ENCODE measurements at regions not wholly inside any gene's neighbourhood (a gene's known extent, or its start where the extent isn't known, plus 50 kb on each side); places are given as distances from the start of the nearest gene placed in this dataset.

DNA sequence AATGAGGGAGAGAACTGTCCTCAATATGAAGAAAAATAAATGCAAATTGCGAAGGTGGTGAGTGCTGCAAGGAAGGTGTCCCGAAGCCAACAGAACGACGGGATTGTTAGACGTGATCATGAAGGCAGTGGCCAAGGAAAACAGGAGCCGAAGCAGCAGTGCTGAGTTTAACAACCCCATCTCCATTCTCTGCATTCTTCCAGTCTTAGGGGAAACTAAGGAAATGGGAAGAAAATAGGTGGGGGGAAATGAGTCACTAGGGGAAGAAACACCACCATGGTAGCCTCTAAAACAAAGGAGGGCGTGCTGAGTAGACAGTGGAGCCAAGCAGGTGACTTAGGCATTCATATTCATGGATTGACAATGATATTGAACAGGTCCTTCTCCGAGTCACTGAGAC lies 192.2 kb upstream of the AKR1E2 start:
- H3K27me3 ChIP-seq = no peaks in the 10 kb centered on the region
- H3K36me3 ChIP-seq = no peaks in the 10 kb centered on the region
- H3K27ac ChIP-seq = no peak overlapping the region
- no peaks in the 10 kb centered on the region for H3K4me1 ChIP-seq
- 84 to 96% methylated on average over 8 of the region's 8 CpGs for WGBS, 2 donors
- H3K9me3 ChIP-seq = no peaks in the 10 kb centered on the region
- DNase-seq = no peak
- no peak overlapping the region for H3K4me3 ChIP-seq
- intact Hi-C loops (cut with DNase I) = no loop called here
- no peak for TF ChIP-seq POLR2AphosphoS5 (IDR thresholded peaks at IDR 0.05)
- TF ChIP-seq POLR2A (IDR thresholded peaks at IDR 0.05) = no peak
- TF ChIP-seq EP300 (IDR thresholded peaks at IDR 0.05) = no peak
- TF ChIP-seq, protein P1, sequence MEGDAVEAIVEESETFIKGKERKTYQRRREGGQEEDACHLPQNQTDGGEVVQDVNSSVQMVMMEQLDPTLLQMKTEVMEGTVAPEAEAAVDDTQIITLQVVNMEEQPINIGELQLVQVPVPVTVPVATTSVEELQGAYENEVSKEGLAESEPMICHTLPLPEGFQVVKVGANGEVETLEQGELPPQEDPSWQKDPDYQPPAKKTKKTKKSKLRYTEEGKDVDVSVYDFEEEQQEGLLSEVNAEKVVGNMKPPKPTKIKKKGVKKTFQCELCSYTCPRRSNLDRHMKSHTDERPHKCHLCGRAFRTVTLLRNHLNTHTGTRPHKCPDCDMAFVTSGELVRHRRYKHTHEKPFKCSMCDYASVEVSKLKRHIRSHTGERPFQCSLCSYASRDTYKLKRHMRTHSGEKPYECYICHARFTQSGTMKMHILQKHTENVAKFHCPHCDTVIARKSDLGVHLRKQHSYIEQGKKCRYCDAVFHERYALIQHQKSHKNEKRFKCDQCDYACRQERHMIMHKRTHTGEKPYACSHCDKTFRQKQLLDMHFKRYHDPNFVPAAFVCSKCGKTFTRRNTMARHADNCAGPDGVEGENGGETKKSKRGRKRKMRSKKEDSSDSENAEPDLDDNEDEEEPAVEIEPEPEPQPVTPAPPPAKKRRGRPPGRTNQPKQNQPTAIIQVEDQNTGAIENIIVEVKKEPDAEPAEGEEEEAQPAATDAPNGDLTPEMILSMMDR (IDR thresholded peaks at IDR 0.05) = no peak

DNA sequence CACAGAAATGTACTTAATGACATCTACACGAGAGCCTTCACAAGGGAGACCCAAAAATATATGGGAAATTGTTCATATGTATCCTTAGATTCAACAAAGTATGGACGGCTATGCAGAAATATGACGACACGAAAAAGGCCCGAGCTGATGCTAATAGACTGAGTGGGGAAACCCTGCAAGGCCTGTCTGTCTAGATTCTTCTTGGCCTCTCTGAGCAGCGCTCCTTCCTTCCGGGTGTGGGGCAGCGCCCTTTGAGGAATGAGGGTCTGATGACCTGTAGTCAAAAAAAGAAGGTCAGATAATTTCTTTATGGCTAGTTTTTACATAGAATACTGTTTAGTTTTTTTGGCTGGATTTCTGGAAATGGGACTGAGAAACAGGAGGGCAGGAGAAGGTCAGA lies 192.8 kb upstream of the AKR1E2 start:
- Histone ChIP-seq H3K27ac (no peak overlapping the region), H3K4me1 (no peaks in the 10 kb centered on the region), H3K4me3 (no peak overlapping the region), H3K36me3 (no peaks in the 10 kb centered on the region), H3K27me3 (no peaks in the 10 kb centered on the region), H3K9me3 (no peaks in the 10 kb centered on the region)
- no peak for DNase-seq
- TF ChIP-seq POLR2AphosphoS5 (IDR thresholded peaks at IDR 0.05) (no peak), EP300 (IDR thresholded peaks at IDR 0.05) (no peak), POLR2A (IDR thresholded peaks at IDR 0.05) (no peak)
- TF ChIP-seq, protein P1 (IDR thresholded peaks at IDR 0.05) = no peak
- 92 to 94% methylated on average over 8 of the region's 8 CpGs for WGBS, 2 donors
- intact Hi-C loops (cut with DNase I) = no loop called here

DNA sequence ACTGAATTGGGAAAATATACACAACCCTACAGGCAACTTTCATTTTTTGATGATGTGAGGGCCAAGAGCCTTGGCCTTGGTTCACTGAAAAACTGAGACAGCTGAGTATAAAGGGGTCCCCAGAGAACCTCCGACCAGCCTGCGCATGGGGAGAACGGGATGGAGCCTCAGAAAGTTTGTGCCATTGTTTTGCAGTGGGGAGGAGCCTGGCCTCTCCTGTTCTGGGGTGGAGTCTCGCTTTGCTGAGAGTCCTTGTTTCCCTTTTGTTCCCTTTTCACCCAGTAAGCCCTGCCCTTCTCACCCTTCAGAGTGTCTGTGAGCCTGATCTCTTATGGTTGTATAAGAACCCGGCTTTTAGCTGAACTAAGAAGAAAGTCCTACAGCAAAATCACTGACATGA lies 193.2 kb upstream of the AKR1E2 start:
- no peaks in the 10 kb centered on the region for H3K27me3 ChIP-seq
- no peak overlapping the region for H3K27ac ChIP-seq
- DNase-seq = no peak
- no peaks in the 10 kb centered on the region for H3K9me3 ChIP-seq
- H3K36me3 ChIP-seq = no peaks in the 10 kb centered on the region
- no peak overlapping the region for H3K4me3 ChIP-seq
- TF ChIP-seq EP300 (IDR thresholded peaks at IDR 0.05) = no peak
- TF ChIP-seq, protein P1 (IDR thresholded peaks at IDR 0.05) = no peak
- no peaks in the 10 kb centered on the region for H3K4me1 ChIP-seq
- intact Hi-C loops (cut with DNase I) = no loop called here
- 82 to 89% methylated on average over 5 of the region's 5 CpGs for WGBS, 2 donors

DNA sequence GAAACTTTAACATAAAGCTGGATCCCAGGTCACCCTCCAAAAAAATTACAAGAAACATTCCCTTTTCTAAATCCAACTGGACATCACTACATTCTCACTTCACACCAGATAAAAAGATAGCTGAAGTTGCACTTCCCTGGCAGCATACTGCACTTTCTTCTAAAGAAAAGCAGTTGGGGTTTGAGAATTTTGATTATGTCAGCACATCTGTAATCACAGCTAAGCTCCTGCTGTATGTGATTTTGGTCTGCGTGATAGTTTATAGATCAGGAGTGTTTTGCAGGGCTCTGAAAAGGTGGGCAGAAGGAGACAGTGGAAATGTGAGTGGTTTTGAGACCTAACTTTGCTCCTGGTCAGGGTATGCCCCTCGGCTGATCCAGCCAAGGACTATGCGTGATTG lies 199.1 kb upstream of the AKR1E2 start:
- DNase-seq = no peak
- no peaks in the 10 kb centered on the region for H3K36me3 ChIP-seq
- no peaks in the 10 kb centered on the region for H3K27me3 ChIP-seq
- H3K27ac ChIP-seq = no peak overlapping the region
- 97 to 99% methylated on average over 3 of the region's 3 CpGs for WGBS, 2 donors
- intact Hi-C loops (cut with DNase I) = no loop called here
- no peak overlapping the region for H3K4me3 ChIP-seq
- peaks cover 0 to 5% (median 1%) of the 10 kb centered on the region in 4 donors for H3K9me3 ChIP-seq
- no peaks in the 10 kb centered on the region for H3K4me1 ChIP-seq
- TF ChIP-seq, protein P1 (IDR thresholded peaks at IDR 0.05) = no peak
- TF ChIP-seq POLR2A (IDR thresholded peaks at IDR 0.05) (no peak), EP300 (IDR thresholded peaks at IDR 0.05) (no peak)

DNA sequence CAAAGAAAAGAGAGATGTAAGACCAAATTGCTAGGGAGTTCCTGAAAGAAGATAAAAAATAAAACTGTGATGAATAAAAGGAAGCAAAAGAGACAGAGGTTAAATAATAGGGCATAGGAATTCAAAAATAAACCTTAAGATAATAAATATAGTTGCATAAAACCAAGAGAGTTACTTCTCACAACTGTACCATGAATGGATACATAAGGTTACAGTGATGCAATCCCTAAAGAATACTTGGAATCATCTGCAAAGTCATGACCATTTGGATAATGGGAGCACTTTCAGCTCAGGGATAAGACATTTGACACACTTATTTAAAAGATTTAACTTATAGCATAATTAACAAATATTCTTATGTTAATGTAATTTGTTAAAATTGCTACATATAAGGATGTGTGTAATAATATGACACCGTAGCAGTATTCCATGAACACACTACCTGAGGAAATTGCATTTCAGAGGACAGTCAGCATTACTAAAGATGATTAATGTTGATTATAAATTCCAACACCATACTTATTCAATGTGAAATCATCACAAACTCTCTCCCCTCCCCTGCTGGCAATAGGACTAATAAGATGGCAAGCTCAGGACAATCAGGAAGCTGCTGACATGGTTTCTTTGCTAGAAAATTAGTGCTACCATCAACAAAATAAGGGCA lies 202.1 kb upstream of the AKR1E2 start:
- no peaks in the 10 kb centered on the region for H3K36me3 ChIP-seq
- no peak for DNase-seq
- H3K4me1 ChIP-seq = no peaks in the 10 kb centered on the region
- H3K4me3 ChIP-seq = no peak overlapping the region
- no peaks in the 10 kb centered on the region for H3K27me3 ChIP-seq
- no peak overlapping the region for H3K27ac ChIP-seq
- WGBS, 2 donors = 95 to 99% methylated on average over 1 of the region's 1 CpG
- intact Hi-C loops (cut with DNase I) = no loop called here
- TF ChIP-seq POLR2AphosphoS5 (IDR thresholded peaks at IDR 0.05) (no peak), EP300 (IDR thresholded peaks at IDR 0.05) (no peak), POLR2A (IDR thresholded peaks at IDR 0.05) (no peak)
- TF ChIP-seq, protein P1 (IDR thresholded peaks at IDR 0.05) = no peak
- H3K9me3 ChIP-seq = peaks cover 0 to 5% (median 1%) of the 10 kb centered on the region in 4 donors

Data from sigmoid colon (tissue), 6 donors.